ENCODE measurements at regions not wholly inside any gene's neighbourhood (a gene's known extent, or its start where the extent isn't known, plus 50 kb on each side); places are given as distances from the start of the nearest gene placed in this dataset.
"Not testable (repeated sequence)": the region's sequence is repeated elsewhere in the genome, so short reads cannot be mapped to it uniquely, and the experiment has no call there.

DNA sequence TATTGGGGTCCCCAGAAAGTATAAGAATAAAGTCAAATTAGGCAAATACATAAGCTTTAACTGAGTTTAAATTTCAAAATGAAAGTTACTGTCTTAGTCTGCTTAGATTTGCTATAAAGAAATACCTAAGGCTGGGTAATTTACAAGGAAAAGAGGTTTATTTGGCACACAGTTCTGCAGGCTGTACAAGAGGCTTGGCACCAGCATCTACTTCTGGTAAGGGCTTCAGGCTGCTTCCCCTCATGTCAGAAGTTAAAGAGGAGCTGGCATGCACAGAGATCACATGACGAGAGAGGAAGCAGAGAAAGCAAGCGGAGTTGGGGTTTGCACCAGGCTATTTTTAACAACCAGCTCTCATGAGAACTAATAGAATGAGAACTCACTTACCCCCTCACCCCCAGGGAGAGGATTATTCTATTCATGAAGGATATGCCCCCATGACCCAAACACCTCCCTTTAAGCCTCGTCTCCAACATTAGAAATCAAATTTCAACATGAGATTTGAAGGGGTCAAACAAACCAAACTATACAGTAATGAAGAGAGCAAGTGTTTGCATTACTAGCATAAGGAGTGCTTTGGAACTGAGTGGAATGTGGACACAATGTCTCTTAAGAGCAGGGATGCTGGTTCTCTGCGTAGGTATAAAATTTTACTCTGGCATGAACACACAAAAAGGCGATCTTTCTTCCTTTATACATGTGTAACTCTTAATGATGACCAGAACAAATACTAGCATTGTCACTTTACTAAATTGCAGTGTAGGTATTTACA, 292.8 kb upstream of the PMFBP1 start:
- no peak overlapping the region for H3K4me3 ChIP-seq (ENCODE audit: low read depth, low read length)
- no peak for DNase-seq
- H3K27ac ChIP-seq = no peak overlapping the region
- TF ChIP-seq CTCF (IDR thresholded peaks at IDR 0.05; ENCODE audit: low read depth, low read length, missing control alignments) = no peak
- H3K36me3 ChIP-seq (replicated peaks) = no peaks in the 10 kb centered on the region
- H3K27me3 ChIP-seq (replicated peaks) = no peaks in the 10 kb centered on the region
- in situ Hi-C loops (cut with HindIII; ENCODE audit: low pct_ligation_motif_present, low sequenced_read_pairs) = loop anchor here (25.0 kb wide), 1 partner anchor 227 kb away; no protein-coding TSS in a partner anchor

- Histone ChIP-seq H3K27ac (no peak overlapping the region), H3K27me3 (replicated peaks) (no peaks in the 10 kb centered on the region), H3K4me3 (ENCODE audit: low read depth, low read length) (no peak overlapping the region), H3K36me3 (replicated peaks) (no peaks in the 10 kb centered on the region)
- no peak for TF ChIP-seq CTCF (IDR thresholded peaks at IDR 0.05; ENCODE audit: low read depth, low read length, missing control alignments)
- in situ Hi-C loops (cut with HindIII; ENCODE audit: low pct_ligation_motif_present, low sequenced_read_pairs) = loop anchor here (25.0 kb wide), 1 partner anchor 227 kb away; no protein-coding TSS in a partner anchor
- DNase-seq = no peak
Observed at GRCh38 chr16:72464052-72464451, 292.1 kb upstream of the PMFBP1 start.

DNA sequence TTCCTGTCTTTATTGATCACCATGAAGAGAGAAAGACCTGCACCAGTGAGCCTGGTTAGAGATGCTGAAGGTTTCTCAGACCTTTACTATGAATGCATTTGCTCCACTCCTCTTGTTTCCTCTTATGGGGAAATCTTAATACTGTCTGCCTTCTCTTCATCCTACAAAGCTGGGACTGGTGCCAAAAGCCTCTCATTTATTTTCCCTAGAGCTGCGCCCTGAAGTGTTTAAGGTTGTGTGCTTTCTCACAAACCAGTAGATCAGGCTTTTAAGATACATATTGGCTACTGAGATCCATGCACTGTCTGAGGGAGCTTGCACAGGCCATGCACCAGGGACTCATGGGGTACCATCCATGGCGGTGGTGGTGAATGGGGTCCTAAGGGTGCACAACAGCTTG, 286.1 kb upstream of the PMFBP1 start:
- Histone ChIP-seq H3K36me3 (replicated peaks) (no peaks in the 10 kb centered on the region), H3K4me3 (ENCODE audit: low read depth, low read length) (no peak overlapping the region), H3K27me3 (replicated peaks) (no peaks in the 10 kb centered on the region), H3K27ac (no peak overlapping the region)
- in situ Hi-C loops (cut with HindIII; ENCODE audit: low pct_ligation_motif_present, low sequenced_read_pairs) = loop anchor here (25.0 kb wide), 1 partner anchor 221 kb away; no protein-coding TSS in a partner anchor
- TF ChIP-seq CTCF (IDR thresholded peaks at IDR 0.05; ENCODE audit: low read depth, low read length, missing control alignments) = no peak
- DNase-seq = no peak

DNA sequence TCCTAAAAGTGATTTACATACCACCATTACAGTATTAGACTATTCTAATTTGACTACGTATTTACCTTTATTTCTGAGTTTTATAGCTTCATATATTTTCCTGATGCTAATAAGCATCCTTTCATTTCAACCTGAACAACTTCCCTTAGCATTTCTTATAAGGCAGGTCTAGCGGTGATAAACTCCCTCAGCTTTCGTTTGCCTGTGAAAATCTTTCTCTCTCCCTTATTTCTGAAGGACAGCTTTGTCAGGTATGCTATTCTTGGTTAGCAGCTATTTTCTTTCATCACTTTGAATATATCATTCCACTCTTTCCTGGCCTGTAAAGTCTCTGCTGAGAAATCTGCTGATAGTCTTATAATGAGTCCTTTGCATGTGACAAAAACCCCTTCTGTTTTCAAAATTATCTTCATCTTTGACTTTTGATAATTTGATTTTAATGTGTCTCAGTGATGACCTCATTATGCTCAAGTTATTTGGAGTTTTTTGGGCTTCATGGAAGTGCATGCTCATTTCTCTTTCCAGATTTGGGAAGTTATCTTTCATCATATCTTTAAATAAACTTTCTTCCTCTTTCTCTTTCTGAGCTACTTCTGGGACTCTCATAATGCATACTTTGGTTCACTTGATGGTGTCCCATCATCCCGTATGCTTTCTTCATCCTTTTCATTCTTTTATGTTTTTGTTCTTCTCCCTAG, 285.4 kb upstream of the PMFBP1 start:
- DNase-seq = no peak
- Histone ChIP-seq H3K27me3 (replicated peaks) (no peaks in the 10 kb centered on the region), H3K36me3 (replicated peaks) (no peaks in the 10 kb centered on the region), H3K4me3 (ENCODE audit: low read depth, low read length) (no peak overlapping the region), H3K27ac (no peak overlapping the region)
- in situ Hi-C loops (cut with HindIII; ENCODE audit: low pct_ligation_motif_present, low sequenced_read_pairs) = loop anchor here (25.0 kb wide), 1 partner anchor 220 kb away; no protein-coding TSS in a partner anchor
- TF ChIP-seq CTCF (IDR thresholded peaks at IDR 0.05; ENCODE audit: low read depth, low read length, missing control alignments) = no peak

DNA sequence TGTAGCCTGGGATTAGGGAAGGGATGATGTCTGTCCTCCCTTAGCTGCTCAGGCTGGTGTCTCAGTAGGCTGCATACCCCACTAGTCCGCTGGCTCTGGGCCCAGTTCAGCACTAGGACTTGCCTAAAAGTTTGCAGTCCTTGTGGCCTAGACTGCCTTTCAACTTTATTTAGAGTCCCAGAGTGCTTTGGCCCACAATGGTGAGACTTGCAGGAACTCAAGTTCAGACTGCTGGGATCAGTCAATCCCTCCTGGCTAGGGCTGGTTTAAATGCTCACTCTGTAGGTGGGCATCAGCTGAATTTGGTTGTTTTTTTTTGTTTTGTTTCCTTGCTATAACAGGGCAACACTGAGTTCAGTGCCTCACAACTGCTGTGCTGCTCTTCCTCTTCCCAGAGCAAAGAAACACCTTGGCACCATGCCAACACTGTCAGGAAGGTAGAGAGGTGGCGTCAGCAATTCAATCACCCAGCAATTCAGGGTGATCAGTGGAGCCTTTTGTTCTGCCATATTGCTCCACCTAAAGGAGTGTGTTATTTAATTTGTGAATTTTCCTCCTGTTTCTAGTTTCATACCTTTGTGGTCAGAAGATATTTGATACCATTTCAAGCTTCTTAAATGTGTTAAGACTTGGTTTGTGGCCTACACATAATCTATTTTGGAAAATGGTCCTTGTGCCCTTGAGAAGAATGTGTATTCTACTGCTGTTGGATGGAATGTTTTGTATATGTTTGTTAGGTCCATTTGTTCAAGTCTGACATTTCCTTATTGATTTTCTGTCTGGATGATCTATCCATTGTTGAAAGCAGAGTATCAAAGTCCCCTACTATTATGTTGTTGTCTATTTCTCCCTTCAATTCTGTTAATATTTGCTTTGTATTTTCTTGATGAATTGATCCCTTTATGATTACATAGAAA, 284.0 kb upstream of the PMFBP1 start:
- in situ Hi-C loops (cut with HindIII; ENCODE audit: low pct_ligation_motif_present, low sequenced_read_pairs) = loop anchor here (25.0 kb wide), 1 partner anchor 219 kb away; no protein-coding TSS in a partner anchor
- Histone ChIP-seq H3K27ac (no peak overlapping the region), H3K36me3 (replicated peaks) (no peaks in the 10 kb centered on the region), H3K4me3 (ENCODE audit: low read depth, low read length) (no peak overlapping the region), H3K27me3 (replicated peaks) (no peaks in the 10 kb centered on the region)
- no peak for TF ChIP-seq CTCF (IDR thresholded peaks at IDR 0.05; ENCODE audit: low read depth, low read length, missing control alignments)
- DNase-seq = no peak

GRCh38 chr16:72453856-72454255, 281.9 kb upstream of the PMFBP1 start:
- in situ Hi-C loops (cut with HindIII; ENCODE audit: low pct_ligation_motif_present, low sequenced_read_pairs) = loop anchor here (25.0 kb wide), 1 partner anchor 217 kb away; no protein-coding TSS in a partner anchor
- not testable (repeated sequence) for H3K4me3 ChIP-seq (ENCODE audit: low read depth, low read length); H3K36me3 ChIP-seq (replicated peaks); H3K27ac ChIP-seq; H3K27me3 ChIP-seq (replicated peaks); DNase-seq
